IMR-90 (cell line): ENCODE measurements at regions not wholly inside any gene's neighbourhood (a gene's known extent, or its start where the extent isn't known, plus 50 kb on each side); places are given as distances from the start of the nearest gene placed in this dataset.

Source experiments
- ATAC-seq: fragments of 200-7000 bp; cut with Tn5 transposase; 2 replicates; pipeline ENCODE4 v1.9.1; 2020; ENCODE audit warnings: low read depth, mild to moderate bottlenecking, moderate library complexity
- BruUV-seq: library from RNA; stranded (reverse); fragments of 400-500 nt; replicated peaks from 2 replicates; lab custom pipeline; 2021; lab: Mats Ljungman, UMichigan
- CTCF ChIA-PET: fragments of 300-600 bp; formaldehyde crosslinking; extraction: SDS; loops from one replicate; lab custom pipeline; 2021; ENCODE audit warnings: antibody characterized with exemption; lab: Yijun Ruan, JAX
- POLR2A ChIA-PET: fragments of 300-600 bp; sonication (Branson Sonifier 250); formaldehyde crosslinking; loops from one replicate; lab custom pipeline; 2022; ENCODE audit warnings: antibody characterized with exemption; ENCODE audit not compliant: unreplicated experiment; lab: Charles Lee
- DNase-seq: peaks from one replicate; pipeline ENCODE4 v3.0.0; 2013
- H2AFZ ChIP-seq: replicated peaks from 2 replicates; pipeline ENCODE3; 2013; ENCODE audit warnings: low read length, mild to moderate bottlenecking; ENCODE audit not compliant: poor library complexity
- H2AK5ac ChIP-seq: 2 replicates; pipeline ENCODE4 v1.6.1; 2013; ENCODE audit warnings: low read depth, low read length, inconsistent platforms
- H2AK9ac ChIP-seq: replicated peaks from 2 replicates; pipeline ENCODE3; 2013; ENCODE audit warnings: mild to moderate bottlenecking, low read depth, low read length, moderate library complexity; ENCODE audit not compliant: poor library complexity
- H2BK120ac ChIP-seq: 2 replicates; pipeline ENCODE4 v1.6.1; 2013; ENCODE audit warnings: low read depth, low read length, inconsistent platforms
- H2BK15ac ChIP-seq: 3 replicates; pipeline ENCODE4 v1.6.1; 2013; ENCODE audit warnings: low read depth, low read length, inconsistent platforms
- H2BK20ac ChIP-seq: 2 replicates; pipeline ENCODE4 v1.6.1; 2013; ENCODE audit warnings: low read depth, mild to moderate bottlenecking, inconsistent platforms, low read length, moderate library complexity
- H2BK5ac ChIP-seq: 2 replicates; pipeline ENCODE4 v1.6.1; 2013; ENCODE audit warnings: mild to moderate bottlenecking, low read depth, low read length, inconsistent platforms; ENCODE audit not compliant: poor library complexity, severe bottlenecking
- H3K14ac ChIP-seq: replicated peaks from 2 replicates; pipeline ENCODE4 v1.6.1; 2013; ENCODE audit warnings: low read depth, low read length, inconsistent platforms
- H3K18ac ChIP-seq: 2 replicates; pipeline ENCODE4 v1.6.1; 2013; ENCODE audit warnings: low read depth, low read length, control low read depth
- H3K23ac ChIP-seq: 2 replicates; pipeline ENCODE4 v1.6.1; 2013; ENCODE audit warnings: low read depth, low read length, inconsistent platforms
- H3K27ac ChIP-seq: 2 replicates; pipeline ENCODE4 v1.5.1; 2013; ENCODE audit warnings: mild to moderate bottlenecking, control low read depth, low read length; ENCODE audit not compliant: insufficient read depth
- H3K27me3 ChIP-seq: 2 replicates; pipeline ENCODE4 v1.6.1; 2013; ENCODE audit warnings: low read length; ENCODE audit not compliant: control insufficient read depth, insufficient read depth
- H3K36me3 ChIP-seq: 2 replicates; pipeline ENCODE4 v1.6.1; 2013; ENCODE audit warnings: low read length, mixed read lengths; ENCODE audit not compliant: control insufficient read depth, insufficient read depth
- H3K4ac ChIP-seq: 2 replicates; pipeline ENCODE4 v1.6.1; 2013; ENCODE audit warnings: low read depth, low read length, inconsistent platforms
- H3K4me1 ChIP-seq: 2 replicates; pipeline ENCODE4 v1.6.1; 2013; ENCODE audit warnings: low read length, mixed read lengths; ENCODE audit not compliant: control insufficient read depth, insufficient read depth
- H3K4me2 ChIP-seq: 2 replicates; pipeline ENCODE4 v1.6.1; 2013; ENCODE audit warnings: low read depth, mild to moderate bottlenecking, control low read depth, low read length, moderate library complexity
- H3K4me3 ChIP-seq: 2 replicates; pipeline ENCODE4 v1.5.1; 2013; ENCODE audit warnings: low read depth, mild to moderate bottlenecking, control low read depth, low read length, moderate library complexity; ENCODE audit not compliant: insufficient read depth
- H3K56ac ChIP-seq: 2 replicates; pipeline ENCODE4 v1.6.1; 2013; ENCODE audit warnings: low read length, inconsistent platforms; ENCODE audit not compliant: insufficient read depth; ENCODE audit errors: extremely low read depth
- H3K79me1 ChIP-seq, 2 experiments: 2 replicates each; pipeline ENCODE4 v1.6.1; 2013; ENCODE audit warnings: low read length in 2 of 2, inconsistent platforms in 1 of 2, low read depth in 1 of 2
- H3K9ac ChIP-seq: 2 replicates; pipeline ENCODE4 v1.6.1; 2013; ENCODE audit warnings: low read depth, low read length, control low read depth
- H3K9me1 ChIP-seq: 2 replicates; pipeline ENCODE4 v1.6.1; 2013; ENCODE audit warnings: low read length, inconsistent platforms; ENCODE audit not compliant: insufficient read depth
- H3K9me3 ChIP-seq: 2 replicates; pipeline ENCODE4 v1.6.1; 2013; ENCODE audit warnings: low read length; ENCODE audit not compliant: control insufficient read depth, insufficient read depth
- H4K20me1 ChIP-seq: 2 replicates; pipeline ENCODE4 v1.6.1; 2013; ENCODE audit warnings: low read length, inconsistent platforms; ENCODE audit not compliant: insufficient read depth
- H4K5ac ChIP-seq: 2 replicates; pipeline ENCODE4 v1.6.1; 2013; ENCODE audit warnings: mild to moderate bottlenecking, low read depth, low read length, control low read depth
- H4K8ac ChIP-seq, 2 experiments: 2 replicates each; pipeline ENCODE4 v1.6.1; 2013; ENCODE audit warnings: low read depth in 2 of 2, low read length in 2 of 2, control low read depth in 1 of 2, inconsistent platforms in 1 of 2
- H4K91ac ChIP-seq: 2 replicates; pipeline ENCODE4 v1.6.1; 2013; ENCODE audit warnings: low read depth, low read length, inconsistent platforms; ENCODE audit not compliant: insufficient read depth
- BHLHE40 ChIP-seq: fragments of 150-350 bp; IDR thresholded peaks from 2 replicates; pipeline ENCODE4 v1.6.1; 2016; ENCODE audit warnings: mild to moderate bottlenecking, low read depth, low read length
- CEBPB ChIP-seq: IDR thresholded peaks from 2 replicates; pipeline ENCODE4 v1.6.1; 2012; ENCODE audit warnings: low read depth, low read length, improper control_type of control experiment
- CHD1 ChIP-seq: IDR thresholded peaks from 2 replicates; pipeline ENCODE4 v1.6.1; 2012; ENCODE audit warnings: low read depth, low read length, improper control_type of control experiment
- FOS ChIP-seq: fragments of 150-350 bp; IDR thresholded peaks from 2 replicates; pipeline ENCODE4 v1.6.1; 2016; ENCODE audit warnings: low read depth, low read length
- MAFK ChIP-seq: IDR thresholded peaks from 2 replicates; pipeline ENCODE4 v1.6.1; 2012; ENCODE audit warnings: low read depth, low read length, improper control_type of control experiment
- MAZ ChIP-seq: IDR thresholded peaks from 2 replicates; pipeline ENCODE4 v1.6.1; 2012; ENCODE audit warnings: low read depth, mild to moderate bottlenecking, low read length, improper control_type of control experiment, moderate library complexity, borderline replicate concordance
- MXI1 ChIP-seq: IDR thresholded peaks from 2 replicates; pipeline ENCODE4 v1.6.1; 2012; ENCODE audit warnings: low read depth, mild to moderate bottlenecking, low read length, moderate library complexity, borderline replicate concordance
- NFE2L2 ChIP-seq: fragments of 150-350 bp; IDR thresholded peaks from 2 replicates; pipeline ENCODE4 v1.6.1; 2016; ENCODE audit warnings: low read depth, mild to moderate bottlenecking, low read length
- POLR2A ChIP-seq: IDR thresholded peaks from 2 replicates; pipeline ENCODE4 v1.6.1; 2012; ENCODE audit warnings: mild to moderate bottlenecking, low read depth, low read length
- RAD21 ChIP-seq: IDR thresholded peaks from 2 replicates; pipeline ENCODE4 v1.6.1; 2012; ENCODE audit warnings: low read length, improper control_type of control experiment
- RCOR1 ChIP-seq: IDR thresholded peaks from 2 replicates; pipeline ENCODE4 v1.6.1; 2012; ENCODE audit warnings: mild to moderate bottlenecking, low read length, improper control_type of control experiment; ENCODE audit not compliant: insufficient replicate concordance
- RFX5 ChIP-seq: IDR thresholded peaks from 2 replicates; pipeline ENCODE4 v1.8.0; 2012; ENCODE audit warnings: low read depth, mild to moderate bottlenecking, low read length, moderate library complexity
- SMC3 ChIP-seq: fragments of 150-350 bp; IDR thresholded peaks from 2 replicates; pipeline ENCODE4 v1.6.1; 2016; ENCODE audit warnings: low read depth, mild to moderate bottlenecking, antibody characterized with exemption, low read length, moderate library complexity
- WGBS, 2 experiments: methylation state at CpG; one replicate each; pipeline versions ENCODE4 v1.1.5 to v1.1.7; 2013; ENCODE audit warnings: missing lambda C conversion rate in 2 of 2; ENCODE audit not compliant: insufficient read length in 1 of 2; ENCODE audit errors: extremely low coverage in 2 of 2; 5-methylcytosine and 5-hydroxymethylcytosine counted together
- dilution Hi-C: fragments of 300-500 bp; cut with HindIII; formaldehyde crosslinking; loops from one replicate; pipeline ENCODE4 v1.14.3; 2018; ENCODE audit warnings: low sequenced_read_pairs; ENCODE audit not compliant: unreplicated experiment
- in situ Hi-C: fragments of 300-500 bp; cut with MboI; formaldehyde crosslinking; loops from 3 replicates; pipeline ENCODE4 v1.14.3; 2019; ENCODE audit warnings: low sequenced_read_pairs, inconsistent platforms, mixed read lengths
- intact Hi-C: fragments of 100-400 bp; cut with micrococcal nuclease; formaldehyde crosslinking; loops from 2 replicates; pipeline ENCODE4 v1.10.0; 2022
- TF ChIP-seq, protein P1 (sequence below): conservative IDR thresholded peaks from 2 replicates; pipeline ENCODE4 v1.5.1; 2012; ENCODE audit warnings: mild to moderate bottlenecking, low read depth, low read length, improper control_type of control experiment
- TF ChIP-seq, protein P2 (sequence below): fragments of 150-350 bp; IDR thresholded peaks from 2 replicates; pipeline ENCODE4 v1.6.1; 2016; ENCODE audit warnings: low read depth, mild to moderate bottlenecking, low read length, moderate library complexity, borderline replicate concordance
- TF ChIP-seq, protein P3 (sequence below): fragments of 150-350 bp; IDR thresholded peaks from 2 replicates; pipeline ENCODE4 v1.6.1; 2017; ENCODE audit warnings: mild to moderate bottlenecking, antibody characterized with exemption, low read length, low read depth

DNA sequence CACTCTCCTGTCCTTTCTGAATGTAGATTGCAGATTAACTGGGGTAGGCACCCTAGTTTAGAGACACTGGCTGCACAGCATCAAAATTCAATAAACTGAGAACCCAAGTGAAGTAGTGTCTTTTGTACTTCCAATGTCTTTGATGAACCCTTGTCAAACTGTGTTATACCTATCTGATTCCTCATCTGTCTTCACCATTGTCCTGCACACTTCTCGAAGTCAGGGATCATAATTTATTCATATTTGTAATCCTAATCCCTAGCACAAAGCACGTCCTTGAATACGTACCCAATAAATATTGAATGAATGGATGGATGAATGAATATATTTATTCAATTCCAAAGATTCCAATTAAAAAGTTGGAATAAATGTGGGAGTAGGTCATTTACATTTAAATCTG lies 256.6 kb upstream of the PTBP2 start:
- ATAC-seq: no peak
- no peak overlapping the region for H2BK5ac ChIP-seq

More for the DNA sequence above, 256.6 kb upstream of the PTBP2 start:
- no peaks in the 10 kb centered on the region for H4K20me1 ChIP-seq
- BruUV-seq: no TSS peak
- H3K56ac ChIP-seq: no peak overlapping the region
- H3K4me3 ChIP-seq: no peak overlapping the region
- no peak overlapping the region for H2AK5ac ChIP-seq
- no peak overlapping the region for H2BK15ac ChIP-seq
- no peaks in the 10 kb centered on the region for H3K79me1 ChIP-seq
- no peak overlapping the region for H3K18ac ChIP-seq
- CTCF ChIA-PET: no interaction called here
- H3K27ac ChIP-seq: no peak overlapping the region
- TF ChIP-seq, protein P1, sequence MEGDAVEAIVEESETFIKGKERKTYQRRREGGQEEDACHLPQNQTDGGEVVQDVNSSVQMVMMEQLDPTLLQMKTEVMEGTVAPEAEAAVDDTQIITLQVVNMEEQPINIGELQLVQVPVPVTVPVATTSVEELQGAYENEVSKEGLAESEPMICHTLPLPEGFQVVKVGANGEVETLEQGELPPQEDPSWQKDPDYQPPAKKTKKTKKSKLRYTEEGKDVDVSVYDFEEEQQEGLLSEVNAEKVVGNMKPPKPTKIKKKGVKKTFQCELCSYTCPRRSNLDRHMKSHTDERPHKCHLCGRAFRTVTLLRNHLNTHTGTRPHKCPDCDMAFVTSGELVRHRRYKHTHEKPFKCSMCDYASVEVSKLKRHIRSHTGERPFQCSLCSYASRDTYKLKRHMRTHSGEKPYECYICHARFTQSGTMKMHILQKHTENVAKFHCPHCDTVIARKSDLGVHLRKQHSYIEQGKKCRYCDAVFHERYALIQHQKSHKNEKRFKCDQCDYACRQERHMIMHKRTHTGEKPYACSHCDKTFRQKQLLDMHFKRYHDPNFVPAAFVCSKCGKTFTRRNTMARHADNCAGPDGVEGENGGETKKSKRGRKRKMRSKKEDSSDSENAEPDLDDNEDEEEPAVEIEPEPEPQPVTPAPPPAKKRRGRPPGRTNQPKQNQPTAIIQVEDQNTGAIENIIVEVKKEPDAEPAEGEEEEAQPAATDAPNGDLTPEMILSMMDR: no peak
- TF ChIP-seq BHLHE40 (no peak), POLR2A (no peak), RCOR1 (no peak), MAZ (no peak), MXI1 (no peak), RAD21 (no peak), FOS (no peak), CEBPB (no peak), CHD1 (no peak), RFX5 (no peak), SMC3 (no peak), MAFK (no peak), NFE2L2 (no peak)
- TF ChIP-seq, protein P2, sequence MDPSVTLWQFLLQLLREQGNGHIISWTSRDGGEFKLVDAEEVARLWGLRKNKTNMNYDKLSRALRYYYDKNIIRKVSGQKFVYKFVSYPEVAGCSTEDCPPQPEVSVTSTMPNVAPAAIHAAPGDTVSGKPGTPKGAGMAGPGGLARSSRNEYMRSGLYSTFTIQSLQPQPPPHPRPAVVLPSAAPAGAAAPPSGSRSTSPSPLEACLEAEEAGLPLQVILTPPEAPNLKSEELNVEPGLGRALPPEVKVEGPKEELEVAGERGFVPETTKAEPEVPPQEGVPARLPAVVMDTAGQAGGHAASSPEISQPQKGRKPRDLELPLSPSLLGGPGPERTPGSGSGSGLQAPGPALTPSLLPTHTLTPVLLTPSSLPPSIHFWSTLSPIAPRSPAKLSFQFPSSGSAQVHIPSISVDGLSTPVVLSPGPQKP: no peak
- TF ChIP-seq, protein P3, sequence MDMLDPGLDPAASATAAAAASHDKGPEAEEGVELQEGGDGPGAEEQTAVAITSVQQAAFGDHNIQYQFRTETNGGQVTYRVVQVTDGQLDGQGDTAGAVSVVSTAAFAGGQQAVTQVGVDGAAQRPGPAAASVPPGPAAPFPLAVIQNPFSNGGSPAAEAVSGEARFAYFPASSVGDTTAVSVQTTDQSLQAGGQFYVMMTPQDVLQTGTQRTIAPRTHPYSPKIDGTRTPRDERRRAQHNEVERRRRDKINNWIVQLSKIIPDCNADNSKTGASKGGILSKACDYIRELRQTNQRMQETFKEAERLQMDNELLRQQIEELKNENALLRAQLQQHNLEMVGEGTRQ: no peak
- no peak overlapping the region for H3K4ac ChIP-seq
- intact Hi-C loops: no loop called here
- H3K14ac ChIP-seq: no peak overlapping the region
- no peaks in the 10 kb centered on the region for H3K9me3 ChIP-seq
- DNase-seq: no peak
- H2BK120ac ChIP-seq: no peak overlapping the region
- dilution Hi-C loops: no loop called here
- in situ Hi-C loops: no loop called here
- H4K5ac ChIP-seq: no peak overlapping the region
- POLR2A ChIA-PET: no interaction called here
- H2AK9ac ChIP-seq: no peak overlapping the region
- no peaks in the 10 kb centered on the region for H3K4me1 ChIP-seq
- no peaks in the 10 kb centered on the region for H3K9me1 ChIP-seq
- no peak overlapping the region for H4K8ac ChIP-seq
- no CpG with 5 or more reads among the region's 3 CpGs for WGBS, 2 experiments
- H3K36me3 ChIP-seq: no peaks in the 10 kb centered on the region
- no peak overlapping the region for H2AFZ ChIP-seq
- no peak overlapping the region for H3K9ac ChIP-seq
- no peak overlapping the region for H2BK20ac ChIP-seq
- no peaks in the 10 kb centered on the region; the same call in 1 of the 2 replicates for H3K27me3 ChIP-seq
- no peak overlapping the region for H4K91ac ChIP-seq
- no peak overlapping the region for H3K4me2 ChIP-seq
- no peak overlapping the region for H3K23ac ChIP-seq
